Esophagus mucosa (tissue), 1 donor: ENCODE measurements at regions not wholly inside any gene's neighbourhood (a gene's known extent, or its start where the extent isn't known, plus 50 kb on each side); places are given as distances from the start of the nearest gene placed in this dataset.
"Not testable (repeated sequence)": the region's sequence is repeated elsewhere in the genome, so short reads cannot be mapped to it uniquely, and the experiment has no call there.

Source experiments
- ATAC-seq: fragments of 200-7000 bp; cut with Tn5 transposase; one replicate; pipeline ENCODE4 v1.9.1; 2020
- donor health status: DM: yes; HTN: yes; CAD: no.

DNA sequence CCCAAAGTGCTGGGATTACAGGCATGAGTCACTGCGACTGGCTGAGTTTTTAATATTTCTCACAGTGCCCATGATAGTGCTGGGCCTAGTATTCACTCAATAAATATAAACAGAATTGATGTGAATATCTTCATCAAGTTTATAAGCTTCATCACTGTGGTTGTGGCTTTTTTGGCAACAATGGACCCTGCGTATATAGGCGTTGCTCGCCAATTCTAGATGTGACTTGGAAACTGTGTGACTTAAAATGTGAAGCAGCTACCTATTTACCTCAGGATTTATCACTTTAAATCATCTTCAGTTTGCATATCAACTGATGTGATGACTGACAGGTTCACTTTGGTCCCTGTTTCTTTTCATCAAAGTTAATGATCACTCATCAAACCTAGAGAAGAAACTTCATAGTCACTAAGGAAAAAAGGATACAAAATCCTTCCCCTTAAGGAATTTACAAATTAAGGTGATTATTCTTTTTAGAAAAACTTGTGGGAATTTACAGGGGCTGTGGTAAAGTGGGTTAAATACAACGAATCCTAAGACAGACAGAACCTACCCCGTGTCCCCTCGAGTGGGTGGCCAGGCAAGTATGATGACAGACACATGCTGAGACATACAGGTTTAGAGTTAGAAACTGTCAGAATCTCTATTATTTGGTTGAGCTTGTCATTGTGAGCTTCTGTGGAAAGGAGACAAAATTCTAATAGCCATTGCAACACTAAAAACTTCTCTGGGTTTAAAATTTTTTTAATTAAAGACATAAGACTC is 101.3 kb downstream of the AKAP11 start:
- no peak for ATAC-seq

DNA sequence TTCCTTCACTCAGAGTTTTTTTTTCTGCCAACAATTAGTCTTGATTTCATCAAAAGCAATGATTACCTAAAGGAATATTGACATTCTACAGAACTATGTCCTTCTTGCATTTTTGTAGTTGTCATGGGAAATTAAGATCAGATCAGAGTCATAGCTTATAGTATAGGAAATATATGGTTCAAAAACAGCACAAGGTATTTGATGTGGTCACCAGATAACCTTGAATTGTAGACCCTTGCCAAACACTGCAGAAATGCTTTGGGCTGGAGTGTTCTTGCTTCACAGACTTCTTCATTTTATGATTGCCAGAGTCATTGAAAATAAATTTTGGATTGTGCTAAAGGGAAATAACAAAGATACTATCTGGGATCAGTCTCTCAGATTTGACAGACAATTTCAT is 103.7 kb downstream of the AKAP11 start:
- ATAC-seq, result no peak

DNA sequence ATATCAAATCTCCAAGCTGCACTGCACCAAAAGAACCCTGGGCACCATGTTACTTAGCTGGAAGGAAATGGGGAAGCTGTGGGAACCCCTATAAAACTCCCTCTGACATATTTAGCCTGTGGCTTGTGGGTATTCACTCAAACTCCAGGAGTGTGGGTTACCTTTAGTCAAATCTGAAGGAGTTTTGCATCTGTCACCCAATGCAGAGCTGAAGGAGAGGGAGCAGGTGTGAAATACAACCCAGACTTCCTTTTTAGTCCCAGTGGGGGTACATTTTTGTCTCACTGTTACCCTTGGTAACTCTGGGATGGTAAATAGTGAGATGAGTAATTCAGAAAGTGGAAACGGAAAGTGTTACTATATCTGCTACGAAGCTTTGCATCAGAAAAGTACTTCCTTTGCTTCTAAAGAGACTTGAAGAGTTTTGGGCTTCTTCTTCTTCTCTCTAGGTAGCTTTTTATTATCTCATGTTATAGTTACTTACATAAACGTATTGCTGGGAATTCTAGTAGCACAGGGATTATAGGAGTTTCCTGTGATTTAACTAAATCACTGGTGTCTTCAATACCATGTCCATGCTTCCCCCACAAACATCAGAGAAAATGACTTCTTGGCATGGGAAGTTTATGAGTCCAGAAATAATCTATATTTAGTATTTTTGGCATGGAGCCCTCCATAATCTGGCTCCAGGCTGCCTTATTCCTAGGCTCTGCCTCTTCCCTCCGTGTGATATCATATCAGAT is 105.9 kb downstream of the AKAP11 start:
- ATAC-seq, result peak; percentile 75

DNA sequence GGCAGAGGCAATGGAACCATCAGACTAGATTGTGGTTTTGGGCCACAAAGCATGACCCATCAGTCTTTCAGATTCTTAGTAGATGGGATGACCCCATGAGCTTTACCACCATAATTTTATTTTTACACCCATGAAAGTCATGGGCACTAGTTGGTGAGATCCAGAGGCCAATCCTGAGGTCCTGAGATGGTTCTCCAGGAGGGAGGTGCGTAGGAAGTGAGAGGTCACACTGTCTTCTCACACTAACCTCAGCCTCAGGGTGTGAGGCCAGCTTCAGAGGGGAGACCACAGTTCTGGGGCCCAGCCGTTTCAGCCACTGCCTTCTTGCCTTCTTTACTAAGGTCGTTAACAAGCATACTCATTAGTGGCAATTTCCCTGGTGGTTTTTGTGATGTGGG is 106.4 kb downstream of the AKAP11 start:
- no peak for ATAC-seq

DNA sequence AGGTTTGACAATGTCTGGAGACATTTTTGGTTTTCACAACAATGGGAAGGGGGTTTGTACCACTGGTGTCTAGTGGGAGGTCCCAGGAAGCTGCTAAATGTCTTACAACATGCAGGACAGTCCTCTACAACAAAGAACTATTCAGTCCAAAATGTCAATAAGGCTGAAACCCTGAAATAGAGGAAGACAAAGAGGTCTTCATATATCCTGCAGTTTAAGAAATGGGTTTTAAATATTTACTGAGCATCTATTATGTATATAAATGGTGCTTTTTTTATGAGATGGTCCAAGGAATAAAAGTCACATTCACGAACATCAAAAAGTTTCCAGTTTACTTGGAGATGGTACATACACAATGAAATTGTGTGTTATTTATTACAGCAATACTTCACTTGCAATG is 107.3 kb downstream of the AKAP11 start:
- ATAC-seq, result no peak

DNA sequence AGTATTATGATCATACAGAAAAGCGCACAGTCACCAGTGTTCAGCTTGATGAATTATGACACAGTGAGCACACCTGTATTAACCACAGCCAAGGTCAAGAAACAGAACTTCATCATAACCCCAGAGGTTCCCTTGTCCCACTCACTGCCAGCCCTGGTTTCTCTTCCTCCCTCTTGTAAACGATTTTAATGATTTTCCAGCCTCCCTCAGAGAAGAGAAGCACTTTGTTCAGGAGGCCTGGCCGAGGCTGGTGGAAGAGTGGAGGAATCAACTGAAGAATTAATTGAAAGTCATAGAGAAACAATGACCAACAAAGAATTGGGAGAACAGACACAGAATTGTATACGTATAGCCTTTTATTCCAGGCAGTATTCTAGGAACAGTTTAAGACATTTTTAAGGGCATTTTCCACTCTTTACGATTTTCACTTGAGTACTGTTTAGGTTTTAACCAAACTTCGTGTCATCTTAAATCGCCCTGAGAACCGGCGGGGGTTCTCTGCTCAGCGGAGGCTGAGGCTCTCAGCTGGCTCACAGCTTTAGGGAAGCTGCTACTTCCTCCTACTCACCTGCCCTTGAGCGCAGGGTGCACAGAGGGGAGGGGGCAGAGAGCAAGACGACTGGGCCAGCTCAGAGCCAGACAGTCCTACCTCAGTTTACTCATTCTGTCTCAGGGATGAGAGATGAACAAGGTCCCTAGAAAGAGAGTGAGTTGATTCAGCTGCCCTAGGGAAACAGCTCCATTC is 108.6 kb downstream of the AKAP11 start:
- ATAC-seq, result peak; percentile 34

DNA sequence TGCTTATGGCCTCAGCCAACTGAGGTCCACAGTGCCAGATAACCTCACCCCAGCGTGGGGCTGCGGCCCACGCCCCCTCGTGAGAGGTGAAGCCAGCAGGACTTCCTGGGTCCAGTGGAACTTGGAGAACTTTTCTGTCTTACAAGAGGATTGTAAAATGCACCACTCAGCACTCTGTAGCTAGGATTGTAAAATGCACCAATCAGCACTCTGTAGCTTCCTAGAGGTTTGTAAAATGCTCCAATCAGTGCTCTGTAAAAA is 109.1 kb downstream of the AKAP11 start:
- ATAC-seq, result no peak

DNA sequence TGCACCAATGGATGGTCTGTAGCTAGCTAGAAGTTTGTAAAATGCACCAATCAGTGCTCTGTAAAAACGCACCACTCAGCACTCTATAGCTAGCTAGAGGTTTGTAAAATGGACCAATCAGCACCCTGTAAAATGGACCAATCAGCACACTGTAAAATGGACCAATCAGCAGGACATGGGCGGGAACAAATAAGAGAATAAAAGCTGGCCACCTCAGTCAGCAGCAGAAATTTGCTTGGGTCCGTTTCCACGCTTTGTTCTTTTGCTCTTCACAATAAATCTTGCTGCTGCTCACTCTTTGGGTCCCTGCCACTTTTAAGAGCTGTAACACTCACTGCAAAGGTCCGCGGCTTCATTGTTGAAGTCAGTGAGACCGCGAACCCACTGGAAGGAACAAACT is 109.5 kb downstream of the AKAP11 start:
- not testable (repeated sequence) for ATAC-seq

DNA sequence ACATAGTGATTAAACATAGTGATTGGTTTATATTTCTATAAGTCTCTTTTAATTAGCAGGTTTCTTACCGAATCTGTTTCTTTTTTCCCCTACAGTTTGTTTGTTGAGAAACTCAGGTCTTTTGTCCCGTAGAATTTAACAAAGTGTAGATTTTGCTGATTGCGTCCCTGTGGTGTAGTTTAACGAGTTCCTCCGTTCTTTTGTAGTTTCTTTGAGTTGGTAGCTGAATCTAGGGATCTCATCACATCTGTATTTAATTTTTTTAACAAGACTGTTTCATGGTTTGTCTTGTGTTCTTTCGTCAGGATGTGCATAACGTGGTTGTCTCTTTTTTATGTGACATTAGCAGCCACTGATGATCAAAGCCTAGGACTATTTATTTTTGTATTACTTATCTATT is 111.1 kb downstream of the AKAP11 start:
- no peak for ATAC-seq

DNA sequence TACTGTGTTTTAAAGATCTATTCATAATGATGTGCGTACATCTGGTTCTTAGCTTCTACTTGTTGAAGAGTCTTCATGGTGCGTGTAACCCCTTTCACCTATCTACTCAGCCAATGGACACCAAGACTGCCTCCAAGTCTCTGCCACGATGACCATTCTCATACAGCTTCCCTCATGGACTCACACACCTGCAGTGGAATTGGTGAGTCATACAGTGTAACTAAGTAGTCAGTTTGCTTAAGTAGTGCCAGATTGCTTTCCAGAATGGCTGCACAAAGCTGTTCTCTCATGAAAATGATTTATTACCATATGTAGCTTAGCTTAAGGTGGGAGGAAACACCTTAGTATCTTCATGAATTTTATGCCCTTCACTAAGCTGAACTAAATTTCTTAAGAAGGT is 112.3 kb downstream of the AKAP11 start:
- ATAC-seq, result peak; percentile 50

DNA sequence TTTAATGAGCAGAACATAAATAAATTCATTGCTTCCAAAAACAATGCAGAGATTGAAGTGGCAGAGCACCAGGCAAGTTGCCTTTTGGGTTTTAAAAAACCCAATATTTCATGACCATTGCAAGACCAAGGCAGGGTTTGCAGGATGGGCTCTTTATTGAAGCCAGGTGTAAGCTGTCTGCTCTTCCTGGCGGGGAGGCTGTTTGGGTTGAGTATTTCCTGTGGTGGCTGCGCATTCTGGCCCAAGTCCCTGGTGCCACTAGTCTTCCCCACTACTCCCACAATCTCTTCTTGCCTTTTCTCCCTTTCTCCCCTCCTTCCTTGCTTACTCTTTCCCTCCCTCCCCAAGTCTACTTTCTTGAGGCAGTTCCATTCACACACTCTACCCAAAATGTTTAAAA is 116.4 kb downstream of the AKAP11 start:
- ATAC-seq, result no peak

DNA sequence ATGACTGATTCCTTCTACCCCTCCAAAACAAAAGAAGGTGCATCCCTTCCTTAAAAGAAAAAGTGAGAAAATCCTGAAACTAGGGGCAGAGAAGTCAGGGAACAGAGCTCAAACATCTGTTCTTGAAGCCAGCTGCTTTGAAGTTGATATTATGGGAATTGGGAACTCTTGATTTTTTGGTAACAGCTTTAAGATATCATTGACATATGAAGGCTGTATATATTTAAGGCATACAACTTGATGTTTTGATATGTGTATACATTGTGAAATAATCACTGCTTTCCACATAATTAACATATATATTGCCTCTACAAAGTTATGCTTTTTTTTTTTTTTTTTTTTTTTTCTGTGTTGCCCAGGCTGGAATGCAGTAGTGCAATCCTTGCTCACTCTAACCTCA is 117.1 kb downstream of the AKAP11 start:
- no peak for ATAC-seq

DNA sequence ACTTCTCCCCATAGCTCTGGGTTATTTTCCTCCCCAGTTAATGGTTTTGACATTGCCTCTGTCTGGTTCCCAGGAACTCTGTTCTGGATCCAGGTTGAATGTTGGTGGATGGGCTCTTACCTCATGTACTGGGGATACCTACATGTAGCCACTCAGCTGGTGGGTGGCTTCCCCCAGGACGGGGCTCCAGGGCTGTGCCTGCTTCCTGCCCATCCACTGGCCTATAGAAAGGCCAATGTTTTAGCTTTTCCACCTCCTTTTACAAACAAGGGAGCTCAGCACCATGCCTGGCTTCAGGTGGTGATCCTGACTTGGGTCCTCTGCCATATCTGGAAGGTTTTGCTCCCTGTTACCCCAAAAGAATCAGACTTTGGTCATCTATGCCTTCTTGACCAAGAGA is 120.2 kb downstream of the AKAP11 start:
- no peak for ATAC-seq

DNA sequence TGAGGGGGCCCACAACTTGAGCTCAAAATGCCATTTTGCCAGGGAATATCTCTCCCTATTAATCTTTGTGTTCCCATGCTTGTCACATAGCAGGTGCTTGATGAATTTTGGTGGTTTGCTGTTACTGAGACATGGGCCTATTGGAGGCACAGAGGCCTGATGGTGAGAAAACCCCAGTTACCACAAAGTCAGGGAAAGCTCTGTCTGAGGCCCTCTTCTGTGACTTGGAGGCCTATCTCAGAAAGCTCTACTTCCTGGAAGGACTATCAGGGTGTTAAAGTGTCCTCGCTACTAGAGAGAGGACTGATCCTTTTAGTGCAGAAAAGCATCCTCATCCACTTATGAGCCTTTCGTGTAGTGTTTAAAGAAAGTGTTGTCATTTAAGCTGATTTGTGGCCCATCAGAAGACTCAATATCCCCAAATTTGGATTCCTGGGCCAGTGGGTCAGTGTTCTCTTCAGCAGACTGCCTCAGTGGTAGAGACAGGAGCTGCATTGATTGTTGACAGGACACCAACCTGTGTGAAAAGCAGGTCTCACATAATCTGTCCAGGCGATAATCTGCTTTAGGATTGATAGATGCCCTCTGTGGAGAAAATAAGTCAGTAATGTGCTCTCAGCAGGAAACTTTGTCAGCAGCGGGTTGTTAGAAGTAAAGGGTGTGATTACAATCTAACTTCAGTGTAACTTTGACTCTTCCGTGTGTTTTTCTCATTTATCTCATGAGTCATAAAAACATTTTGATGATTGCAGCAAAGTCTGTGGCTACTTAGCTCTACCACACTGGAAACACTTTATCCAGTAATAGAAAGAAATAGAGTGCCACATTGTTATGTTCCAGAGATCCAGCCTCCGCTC is 121.0 kb downstream of the AKAP11 start:
- ATAC-seq, result no peak

DNA sequence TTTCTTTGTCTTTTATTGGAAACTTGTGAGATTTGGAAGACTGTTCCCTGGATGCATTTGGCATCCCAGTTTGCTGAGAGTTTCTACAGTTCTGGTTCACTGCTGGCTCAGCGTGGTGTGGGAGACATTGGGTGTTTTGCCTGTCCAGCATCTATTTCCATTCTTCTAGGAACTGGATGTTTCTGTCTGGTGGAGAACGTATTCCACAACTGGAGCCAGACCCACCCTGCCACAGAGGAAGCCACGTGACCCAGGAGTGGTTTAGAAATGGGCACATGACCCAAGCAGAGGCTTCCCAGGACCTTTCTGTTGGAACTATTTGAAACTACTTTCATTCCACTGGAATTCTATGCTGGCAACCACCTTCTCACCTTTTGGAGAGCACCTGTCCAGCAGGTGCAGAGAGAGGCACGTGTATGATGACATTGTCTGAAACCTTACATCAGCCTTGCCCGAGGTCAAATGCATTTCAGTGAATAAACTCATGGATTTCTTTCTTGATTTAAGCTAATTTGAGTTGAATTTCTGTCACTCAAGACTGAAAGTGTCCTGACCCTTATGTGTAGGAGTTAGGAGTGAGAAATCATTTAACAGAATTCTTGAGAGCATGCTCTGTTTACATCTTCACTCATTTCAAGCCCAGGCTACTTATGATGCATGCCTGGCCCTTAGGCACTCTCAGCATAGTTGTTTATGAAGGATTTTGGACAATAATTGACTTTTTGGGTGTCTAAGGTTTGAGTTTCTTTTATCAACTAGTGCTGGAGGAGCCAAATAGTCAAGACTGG is 121.8 kb downstream of the AKAP11 start:
- no peak for ATAC-seq

DNA sequence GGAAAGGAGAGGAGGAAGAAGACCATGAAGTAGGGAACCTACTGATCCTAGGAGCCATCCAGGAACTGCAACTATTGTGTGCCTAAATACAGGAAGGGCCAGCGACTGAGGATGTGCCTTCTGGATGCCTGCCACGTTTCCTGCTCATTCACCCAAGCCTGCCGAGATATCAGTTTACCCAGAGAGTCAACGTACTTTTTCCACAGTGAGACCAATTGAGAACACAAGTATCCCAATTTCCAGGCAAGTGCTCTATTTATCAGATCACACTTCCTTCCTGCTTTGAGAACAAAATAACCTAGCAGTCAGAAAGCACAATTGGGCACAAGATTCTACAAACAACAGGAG is 122.4 kb downstream of the AKAP11 start:
- ATAC-seq, result no peak

DNA sequence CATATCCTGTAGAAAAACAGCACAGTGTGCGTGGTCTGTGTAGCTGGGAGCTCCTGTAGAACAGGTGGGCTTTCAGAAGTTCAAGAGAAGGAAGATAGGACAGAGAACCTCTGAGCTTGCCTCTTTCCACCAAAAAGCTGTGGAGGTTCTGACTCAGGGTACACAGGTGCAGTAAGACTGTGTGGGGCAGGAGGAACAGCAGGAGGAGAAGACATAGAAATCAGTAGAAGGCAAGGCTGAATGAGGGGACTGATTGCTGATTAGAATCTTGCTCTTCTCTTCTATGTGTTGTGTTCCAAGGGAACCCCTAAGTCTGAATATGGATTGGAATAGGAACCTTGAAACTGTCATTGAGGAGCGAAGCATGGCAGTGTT is 122.7 kb downstream of the AKAP11 start:
- no peak for ATAC-seq

DNA sequence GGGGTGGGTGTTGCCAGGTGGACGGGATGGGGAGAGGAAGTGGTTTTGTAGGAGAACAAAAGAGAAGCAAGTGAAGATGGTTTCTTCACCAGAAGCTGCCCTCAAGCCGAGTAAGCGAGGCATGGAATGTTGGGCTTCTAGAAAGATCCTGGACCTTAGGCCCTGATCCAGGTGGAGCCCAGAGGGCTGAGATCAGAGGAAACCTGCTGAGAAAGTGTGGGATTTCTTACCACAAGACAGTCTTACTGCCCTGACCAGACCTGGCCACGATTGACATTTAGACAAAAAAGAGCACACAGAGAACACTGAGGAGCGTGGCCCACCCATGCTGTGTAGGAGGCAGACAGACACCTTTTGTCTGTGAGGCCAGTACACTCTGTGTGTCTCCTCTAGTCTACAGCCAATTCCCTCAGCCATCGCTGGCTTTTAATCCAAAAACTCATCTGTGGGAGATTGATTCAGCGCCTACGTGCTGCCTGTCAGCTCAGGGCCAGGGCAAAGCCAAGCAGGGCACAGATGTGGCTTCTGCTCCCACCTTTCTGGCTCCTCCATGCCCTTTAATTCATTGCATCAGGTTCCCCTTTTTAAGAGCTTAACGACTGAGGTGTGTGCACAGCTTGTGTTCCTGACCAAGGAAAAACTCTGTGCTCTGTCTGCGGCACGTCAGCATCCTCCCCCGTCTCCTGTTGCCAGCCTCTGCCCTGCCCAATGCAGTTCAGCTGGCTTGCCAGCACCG is 123.3 kb downstream of the AKAP11 start:
- no peak for ATAC-seq

DNA sequence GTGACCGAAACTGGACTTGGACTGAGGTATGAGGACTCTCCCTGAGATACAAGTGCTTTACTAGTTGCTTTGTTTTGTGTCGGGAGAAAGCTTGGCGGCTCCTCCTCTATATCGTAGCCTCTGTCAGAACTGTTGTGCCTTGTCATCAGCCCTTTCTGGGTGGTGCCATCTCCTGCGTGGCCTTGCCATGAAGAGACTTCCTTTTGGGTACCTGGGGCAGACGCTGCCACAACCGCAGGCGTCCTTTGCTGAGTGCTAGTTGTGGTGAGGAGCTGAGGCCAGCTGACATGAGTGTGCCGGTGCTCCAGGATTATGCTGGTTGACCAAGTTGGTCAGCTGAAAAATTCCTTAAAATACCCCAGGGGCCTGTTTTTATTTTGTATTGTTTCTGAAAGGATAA is 124.5 kb downstream of the AKAP11 start:
- peak; percentile 36 for ATAC-seq

DNA sequence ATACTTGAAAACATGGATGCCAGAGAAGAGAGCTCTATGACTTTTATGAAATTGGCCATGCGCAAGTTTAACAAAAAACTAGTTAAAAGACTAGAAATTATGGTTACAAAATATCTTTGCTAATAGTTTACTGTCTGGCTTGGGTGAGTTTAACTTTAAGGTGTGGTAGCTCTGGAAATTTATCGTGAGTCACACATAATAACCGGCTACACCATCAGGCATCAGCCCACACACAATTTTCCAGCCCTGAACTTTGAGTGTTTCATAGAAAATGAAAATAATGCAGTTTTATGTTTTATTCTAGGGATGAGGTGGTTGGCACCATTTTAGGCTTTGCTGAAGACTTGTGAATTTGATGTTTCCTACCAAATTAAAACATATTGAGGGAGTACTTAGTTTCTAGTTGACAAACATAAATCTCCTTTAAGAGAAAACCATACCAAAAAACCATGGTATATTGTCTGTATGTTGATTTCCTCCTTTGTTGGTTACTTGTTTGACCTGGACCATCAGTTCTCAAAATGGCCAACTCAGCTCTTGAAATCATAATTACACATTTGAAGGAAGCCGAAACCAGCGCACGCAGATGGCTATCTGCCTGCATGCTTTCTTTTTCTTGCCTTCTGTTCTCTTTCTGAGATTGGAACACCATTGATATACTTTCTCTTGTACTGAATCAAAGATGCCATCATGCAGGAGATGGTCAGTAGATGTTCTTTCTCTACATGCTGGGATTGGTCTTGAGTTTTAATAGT is 125.1 kb downstream of the AKAP11 start:
- ATAC-seq, result no peak

DNA sequence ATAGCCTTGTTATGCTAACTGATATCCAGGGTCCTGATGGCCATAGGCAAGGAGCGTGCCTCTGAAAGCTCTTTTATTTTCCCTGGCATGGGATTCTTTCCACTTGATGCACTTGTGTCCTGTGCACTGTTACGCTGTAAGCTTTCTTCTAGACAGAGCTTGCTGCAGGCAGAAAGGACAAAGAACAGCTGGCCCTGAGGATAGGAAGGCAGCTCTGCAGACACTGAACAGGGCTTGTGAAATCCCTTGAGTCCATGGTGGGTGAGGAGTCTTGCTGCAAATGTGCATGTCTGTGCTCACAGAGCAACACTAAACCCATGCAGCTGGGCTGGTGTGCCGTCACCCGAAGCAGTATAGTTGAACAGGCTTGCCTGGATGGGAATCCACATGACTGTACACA is 126.6 kb downstream of the AKAP11 start:
- ATAC-seq, result no peak
